HEK293T (cell line): ENCODE measurements at regions not wholly inside any gene's neighbourhood (a gene's known extent, or its start where the extent isn't known, plus 50 kb on each side); places are given as distances from the start of the nearest gene placed in this dataset.

Source experiments
- BHLHE40 ChIP-seq: fragments of 450-650 bp; IDR thresholded peaks from 2 replicates; pipeline ENCODE4 v1.6.1; 2016; ENCODE audit warnings: mild to moderate bottlenecking, moderate library complexity, borderline replicate concordance
- CTBP1 ChIP-seq: fragments of 450-650 bp; IDR thresholded peaks from 2 replicates; pipeline ENCODE4 v1.6.1; 2016; ENCODE audit warnings: borderline replicate concordance
- ELF4 ChIP-seq: fragments of 450-650 bp; IDR thresholded peaks from 2 replicates; pipeline ENCODE4 v1.6.1; 2017; ENCODE audit warnings: antibody characterized with exemption
- FOXA1 ChIP-seq: fragments of 450-650 bp; IDR thresholded peaks from 2 replicates; pipeline ENCODE4 v1.6.1; 2016; ENCODE audit warnings: mild to moderate bottlenecking
- FOXK2 ChIP-seq: fragments of 450-650 bp; IDR thresholded peaks from 2 replicates; pipeline ENCODE4 v1.6.1; 2016; ENCODE audit warnings: mild to moderate bottlenecking
- FOXM1 ChIP-seq: fragments of 450-650 bp; IDR thresholded peaks from 2 replicates; pipeline ENCODE4 v1.6.1; 2017; ENCODE audit warnings: mild to moderate bottlenecking, borderline replicate concordance
- HDGF ChIP-seq: fragments of 450-650 bp; IDR thresholded peaks from 2 replicates; pipeline ENCODE4 v1.6.1; 2017; ENCODE audit warnings: antibody characterized with exemption, borderline replicate concordance
- NFRKB ChIP-seq: fragments of 450-650 bp; IDR thresholded peaks from 2 replicates; pipeline ENCODE4 v1.6.1; 2016; ENCODE audit warnings: mild to moderate bottlenecking, moderate library complexity
- SP1 ChIP-seq: fragments of 450-650 bp; IDR thresholded peaks from 2 replicates; pipeline ENCODE4 v1.6.1; 2017
- SUZ12 ChIP-seq: fragments of 450-650 bp; IDR thresholded peaks from 2 replicates; pipeline ENCODE4 v1.6.1; 2016; ENCODE audit warnings: mild to moderate bottlenecking
- TARDBP ChIP-seq: fragments of 450-650 bp; IDR thresholded peaks from 2 replicates; pipeline ENCODE4 v1.6.1; 2016
- ZNF384 ChIP-seq: fragments of 450-650 bp; IDR thresholded peaks from 2 replicates; pipeline ENCODE4 v1.6.1; 2016
- TF ChIP-seq, protein P1 (sequence below): fragments of 450-650 bp; IDR thresholded peaks from 2 replicates; pipeline ENCODE4 v1.6.1; 2016

- no peak for TF ChIP-seq SUZ12
- TF ChIP-seq FOXK2, result no peak
- TF ChIP-seq NFRKB, result no peak
- TF ChIP-seq FOXM1, result no peak
- TF ChIP-seq BHLHE40, result no peak
- TF ChIP-seq ZNF384, result no peak
- no peak for TF ChIP-seq ELF4
- TF ChIP-seq HDGF, result no peak
- TF ChIP-seq SP1, result no peak
- TF ChIP-seq CTBP1, result no peak
- TF ChIP-seq FOXA1, result no peak
- TF ChIP-seq TARDBP, result no peak
- TF ChIP-seq, protein P1, sequence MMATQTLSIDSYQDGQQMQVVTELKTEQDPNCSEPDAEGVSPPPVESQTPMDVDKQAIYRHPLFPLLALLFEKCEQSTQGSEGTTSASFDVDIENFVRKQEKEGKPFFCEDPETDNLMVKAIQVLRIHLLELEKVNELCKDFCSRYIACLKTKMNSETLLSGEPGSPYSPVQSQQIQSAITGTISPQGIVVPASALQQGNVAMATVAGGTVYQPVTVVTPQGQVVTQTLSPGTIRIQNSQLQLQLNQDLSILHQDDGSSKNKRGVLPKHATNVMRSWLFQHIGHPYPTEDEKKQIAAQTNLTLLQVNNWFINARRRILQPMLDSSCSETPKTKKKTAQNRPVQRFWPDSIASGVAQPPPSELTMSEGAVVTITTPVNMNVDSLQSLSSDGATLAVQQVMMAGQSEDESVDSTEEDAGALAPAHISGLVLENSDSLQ, result no peak
Observed at GRCh38 chr22:27404441-27404840, 397.1 kb downstream of the MN1 start.
